NCI-H226 (cell line): ENCODE measurements at regions not wholly inside any gene's neighbourhood (a gene's known extent, or its start where the extent isn't known, plus 50 kb on each side); places are given as distances from the start of the nearest gene placed in this dataset.

Experiments
- DNase-seq: peaks from one replicate; pipeline ENCODE4 v3.0.0-alpha.2; 2015

DNA sequence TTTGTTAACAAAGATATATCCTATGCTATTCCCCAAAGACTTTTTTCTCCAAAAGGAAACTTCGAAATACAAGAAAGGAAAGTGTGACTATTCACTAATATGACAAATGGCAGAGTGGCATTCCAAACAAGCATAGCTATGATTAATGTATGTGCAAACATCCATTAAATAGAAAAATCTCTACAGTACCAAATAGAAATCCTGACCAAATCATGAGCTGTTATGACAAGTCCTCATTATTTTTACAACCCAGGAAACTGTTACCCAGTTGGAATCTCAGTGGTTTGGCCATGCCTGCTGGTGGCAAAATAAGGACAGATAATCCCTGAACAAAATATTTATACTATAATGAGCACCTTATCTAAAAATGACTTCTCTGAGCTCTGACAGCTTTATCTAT, 202.1 kb downstream of the SEC23A start:
- no peak for DNase-seq

DNA sequence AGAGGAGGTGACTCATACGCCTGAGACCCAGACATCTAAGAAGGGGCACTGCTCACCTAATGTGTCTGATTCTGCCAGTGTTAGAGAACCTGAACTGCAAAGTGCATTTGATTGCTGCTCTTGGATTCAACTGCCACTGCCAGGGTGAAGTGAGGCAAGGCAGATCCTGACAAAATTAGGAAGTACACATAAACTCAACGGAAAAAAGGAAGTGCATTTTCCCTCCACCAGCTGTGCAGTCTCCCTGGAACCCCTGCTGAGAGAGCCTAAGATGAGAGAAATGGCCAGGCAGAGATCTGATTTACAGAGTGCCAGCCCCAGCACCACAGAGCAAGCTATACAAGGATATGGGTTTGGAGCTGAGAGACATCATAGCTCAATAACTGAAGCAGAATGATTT, 215.3 kb downstream of the SEC23A start:
- DNase-seq = no peak

DNA sequence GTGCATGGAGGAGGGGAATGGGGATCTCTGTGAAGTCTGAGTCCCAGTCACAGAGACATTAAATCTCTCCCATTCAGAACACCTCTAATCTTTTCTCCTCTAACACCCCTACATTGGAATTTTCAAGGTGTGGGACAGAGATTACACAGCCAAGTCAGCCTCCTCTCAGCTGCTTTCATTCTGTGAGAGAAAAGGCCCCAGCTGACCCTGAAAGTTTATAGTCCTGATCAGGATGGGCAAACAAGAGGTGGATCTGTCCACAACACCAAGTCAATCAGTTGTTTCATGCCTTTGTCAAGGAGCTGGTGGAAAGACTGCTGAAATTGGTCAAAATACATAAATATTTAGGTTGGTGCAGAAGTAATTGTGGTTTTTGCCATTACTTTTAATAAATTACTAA, 218.9 kb downstream of the SEC23A start:
- no peak for DNase-seq

DNA sequence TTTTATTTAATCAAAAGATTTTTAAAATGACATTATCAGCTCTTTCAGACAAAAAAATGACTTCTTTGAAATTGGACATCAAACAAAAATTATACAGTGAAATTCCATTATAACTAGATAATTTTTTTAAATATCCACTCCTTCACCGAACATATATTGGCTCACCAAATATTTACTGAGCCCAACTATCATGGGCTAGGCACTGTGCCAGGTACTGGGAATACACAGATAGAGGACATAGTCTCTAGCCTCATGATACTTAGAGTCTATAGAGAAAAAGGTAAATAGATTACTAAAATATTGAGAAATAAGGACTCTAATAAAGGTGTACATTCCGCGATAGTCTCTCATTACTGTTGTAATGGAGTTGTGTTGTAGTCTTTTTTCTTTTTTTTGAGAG, 219.9 kb downstream of the SEC23A start:
- no peak for DNase-seq

DNA sequence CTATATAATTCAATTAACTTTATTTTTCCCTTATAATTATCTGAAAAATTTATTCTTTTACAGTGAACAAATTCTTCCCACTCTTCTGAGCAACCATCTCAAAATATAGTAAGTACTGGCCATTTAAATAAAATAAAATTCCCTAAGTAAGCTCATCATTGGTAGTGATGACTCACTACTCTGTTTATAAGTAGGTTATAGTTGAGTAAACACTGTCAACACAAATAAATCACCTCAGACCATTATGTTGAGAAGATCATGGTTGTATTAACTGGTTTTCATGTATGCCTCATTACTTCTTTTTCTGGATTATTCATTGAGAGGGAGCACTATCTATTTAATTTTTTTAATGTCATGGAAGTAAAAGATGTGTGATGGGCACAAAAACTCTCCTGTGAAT, 220.5 kb downstream of the SEC23A start:
- DNase-seq = no peak

DNA sequence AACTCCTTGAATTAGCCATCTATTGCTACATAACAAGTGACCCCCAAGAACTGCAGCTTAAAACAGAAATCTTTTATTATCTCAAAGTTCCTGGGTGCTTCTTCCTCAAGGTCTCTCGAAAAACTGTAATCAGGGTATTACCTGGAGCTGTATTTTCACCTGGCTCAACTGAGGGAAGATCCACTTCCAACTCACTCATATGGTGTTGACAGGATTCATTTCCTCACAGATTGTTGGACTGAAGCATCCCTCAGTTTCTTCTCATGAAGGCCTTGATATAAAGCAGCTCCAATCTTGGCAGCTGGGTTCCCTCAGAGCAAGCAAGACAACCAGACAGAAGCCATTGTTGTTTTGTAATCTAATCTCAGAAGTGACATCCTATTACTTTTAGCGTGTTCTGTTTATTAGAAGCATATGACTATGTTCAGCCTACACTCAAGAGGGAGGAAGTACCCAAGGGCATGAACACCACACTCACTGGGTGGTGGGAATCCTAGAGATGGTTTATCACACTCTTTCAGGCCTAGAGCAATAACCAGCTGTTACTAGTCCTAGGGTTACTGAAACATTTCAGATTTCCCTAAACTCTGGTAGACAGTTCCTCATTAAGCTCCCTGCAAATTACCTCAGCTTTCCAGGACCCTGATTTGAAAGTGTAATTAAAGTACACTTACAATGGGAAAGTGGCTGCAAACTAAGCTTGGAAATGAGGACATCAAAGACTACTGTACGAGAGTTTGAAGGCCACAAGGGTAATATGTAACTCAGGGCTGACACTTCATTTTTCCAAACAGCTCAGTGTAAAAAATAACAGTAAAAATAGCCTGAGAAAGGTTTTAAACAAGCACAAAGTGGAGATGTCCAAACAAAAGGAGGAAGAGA, 222.2 kb downstream of the SEC23A start:
- no peak for DNase-seq

DNA sequence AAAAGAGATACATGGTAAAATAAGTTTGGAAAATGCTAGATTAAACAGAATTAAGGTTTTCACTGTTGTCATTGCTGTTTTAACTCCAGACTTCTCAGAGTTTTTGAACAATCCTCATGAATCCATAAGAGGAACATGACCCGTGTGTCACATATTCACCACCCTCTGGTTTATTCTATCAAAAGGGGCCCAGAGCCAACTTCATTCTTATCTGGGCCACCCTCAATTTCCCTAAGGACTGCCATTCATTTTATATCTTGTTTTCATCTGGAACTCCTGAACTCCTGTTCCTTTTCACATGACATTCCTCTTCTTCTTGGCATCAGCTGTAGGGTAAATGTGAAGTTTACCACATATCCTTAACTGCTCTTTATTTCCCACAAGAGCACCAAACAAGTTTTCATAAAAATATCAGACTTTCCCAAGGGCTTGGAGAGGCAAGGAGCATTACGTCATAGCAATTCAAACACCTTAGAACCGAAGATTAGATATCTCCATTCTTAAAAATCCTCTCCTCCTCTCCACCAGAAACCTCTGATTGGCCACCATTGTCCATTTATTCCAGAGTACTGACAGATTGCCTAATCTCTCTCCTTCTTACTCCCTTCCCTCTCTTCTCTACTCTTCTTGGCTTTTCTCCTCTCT, 225.2 kb downstream of the SEC23A start:
- DNase-seq = no peak

DNA sequence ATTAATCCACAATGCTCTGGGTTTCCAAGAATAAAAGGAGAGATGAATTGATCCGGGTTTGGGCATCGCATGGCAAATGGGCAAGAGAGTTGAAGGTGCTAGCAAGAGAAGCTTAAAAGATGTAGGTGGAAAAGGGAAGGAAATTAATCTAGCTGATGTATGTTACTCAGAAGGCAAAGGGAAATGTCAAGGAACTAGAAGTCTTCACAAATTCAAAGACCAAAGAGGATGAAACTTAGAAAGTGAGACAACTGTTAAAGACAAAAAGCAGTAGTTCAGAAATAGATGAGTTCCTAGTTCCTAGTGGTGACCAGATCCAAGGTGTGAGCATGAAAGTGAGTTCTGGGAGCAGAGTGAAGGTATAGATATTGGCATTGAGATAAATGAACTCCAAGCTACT, 228.3 kb downstream of the SEC23A start:
- DNase-seq = no peak

DNA sequence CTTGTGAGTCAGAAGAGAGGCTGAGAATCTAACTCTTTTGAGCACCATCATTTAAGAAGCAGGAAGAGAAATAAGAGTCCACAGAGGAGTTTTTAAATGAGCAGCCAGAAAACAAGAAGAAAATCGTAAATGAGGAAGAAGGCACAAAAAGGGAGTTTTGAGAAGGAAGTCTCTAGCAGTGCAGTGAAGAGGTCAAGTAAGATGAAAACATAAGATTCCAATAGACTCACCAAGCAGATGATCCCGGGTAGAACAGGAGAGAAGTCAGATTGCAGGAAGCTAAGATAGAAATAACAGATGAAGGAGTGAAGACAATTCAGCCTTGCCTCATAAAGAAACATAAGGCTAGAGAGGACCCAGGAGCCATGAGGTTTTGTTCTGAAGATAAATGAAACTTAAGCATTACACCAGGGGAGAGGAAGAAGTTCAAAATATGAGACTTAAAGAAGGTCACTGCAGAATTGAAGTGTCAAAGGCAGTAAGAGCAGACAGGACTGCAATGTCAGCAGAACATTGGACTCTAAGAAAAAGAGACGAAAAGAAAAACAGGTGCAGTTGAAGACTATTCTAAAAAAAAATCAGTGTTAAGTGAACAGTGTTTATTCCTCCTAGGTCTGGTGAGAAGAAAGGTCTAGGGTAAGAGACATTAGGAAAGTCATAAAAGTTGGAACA, 229.0 kb downstream of the SEC23A start:
- DNase-seq = no peak

DNA sequence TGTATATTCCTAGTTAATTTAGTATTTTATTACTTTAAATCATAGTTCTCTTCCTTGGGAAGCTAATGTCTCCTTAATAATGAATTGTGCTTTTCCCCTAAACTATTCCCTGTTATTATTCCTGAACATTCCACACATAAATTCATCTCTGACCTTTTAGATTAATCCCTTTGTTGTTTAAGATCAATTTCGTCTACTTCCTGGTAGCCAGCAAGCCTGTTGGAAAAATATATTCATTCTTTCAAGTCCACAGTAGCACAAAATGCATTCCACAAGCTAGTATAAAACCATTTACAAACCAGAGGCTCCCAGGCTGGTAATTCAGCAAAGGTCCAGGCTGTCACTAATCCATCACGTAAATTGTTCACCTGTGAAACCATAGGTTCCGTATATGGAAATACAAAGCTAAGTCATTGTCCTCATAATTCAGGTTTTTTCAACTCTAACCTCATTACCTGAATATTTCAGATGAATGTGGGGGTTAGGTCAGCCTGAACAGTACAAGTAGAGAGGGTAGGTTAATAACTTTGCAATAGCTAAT, 232.7 kb downstream of the SEC23A start:
- no peak for DNase-seq

DNA sequence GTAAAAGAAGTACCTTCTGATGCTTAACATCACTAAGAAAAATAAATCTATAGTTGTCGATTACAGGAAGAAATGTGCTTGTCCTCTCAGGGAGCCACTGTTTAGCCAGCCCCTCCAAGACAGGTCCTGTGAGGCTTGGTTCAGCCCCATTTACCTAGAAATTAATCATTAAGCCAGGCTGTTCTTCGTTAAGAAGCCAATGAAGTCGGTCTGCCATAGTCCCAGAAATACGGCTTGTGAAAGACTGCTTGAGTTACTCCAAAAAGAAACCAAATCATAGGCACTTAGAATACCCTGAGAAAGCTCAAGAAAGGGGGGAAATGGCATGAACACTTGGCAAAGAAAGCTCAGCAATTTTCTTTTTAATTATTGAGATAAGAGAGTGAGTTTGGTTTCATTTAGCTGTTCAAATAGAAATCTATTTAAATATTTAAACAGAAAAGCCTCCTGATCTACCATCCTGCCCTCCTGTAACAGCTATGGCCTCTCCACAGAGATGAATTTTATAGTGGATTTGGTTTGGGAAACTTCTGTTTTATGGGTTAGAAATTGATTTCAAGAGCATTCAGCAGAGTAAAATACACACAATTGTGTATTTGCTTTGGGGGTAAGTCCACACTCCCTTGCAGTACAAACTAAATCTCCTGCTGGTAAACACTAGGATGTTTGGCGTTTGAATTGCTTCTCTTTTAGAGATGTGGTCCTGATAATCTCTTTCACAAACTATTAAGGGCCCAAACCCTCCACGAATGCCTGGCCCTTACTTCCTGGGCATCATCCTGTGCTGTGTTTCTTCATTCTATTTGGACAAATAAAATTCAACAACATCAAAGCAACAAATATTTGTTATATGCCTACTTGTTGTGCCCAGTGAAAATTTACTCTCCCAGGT, 234.4 kb downstream of the SEC23A start:
- DNase-seq = no peak

DNA sequence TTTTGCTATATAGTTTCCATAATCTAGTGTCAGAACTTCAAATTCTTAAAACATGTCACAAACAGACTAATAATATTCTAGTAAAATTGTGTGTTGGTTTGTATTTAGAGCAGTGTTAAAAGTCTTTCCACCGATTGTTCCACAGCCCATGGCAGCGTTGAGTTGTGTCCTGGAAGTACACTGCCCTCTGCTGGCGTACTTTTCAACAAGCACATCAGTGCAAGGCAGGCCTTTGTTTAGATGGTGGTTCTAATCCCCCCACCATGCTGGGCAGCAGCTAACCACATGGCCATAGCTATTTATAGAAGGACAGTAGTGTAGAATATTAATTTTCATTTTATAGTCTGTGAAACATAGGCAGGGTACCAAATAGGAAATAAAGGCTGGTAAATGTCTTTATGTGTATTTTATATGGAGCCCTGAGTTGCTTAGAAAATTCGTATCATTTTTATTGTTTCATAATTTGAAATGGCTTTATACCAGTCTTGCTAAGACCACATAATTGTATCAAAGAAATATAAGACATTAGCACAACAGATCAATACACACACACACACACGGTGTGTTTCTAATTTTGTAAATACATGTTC, 235.4 kb downstream of the SEC23A start:
- DNase-seq = peak; percentile 33

DNA sequence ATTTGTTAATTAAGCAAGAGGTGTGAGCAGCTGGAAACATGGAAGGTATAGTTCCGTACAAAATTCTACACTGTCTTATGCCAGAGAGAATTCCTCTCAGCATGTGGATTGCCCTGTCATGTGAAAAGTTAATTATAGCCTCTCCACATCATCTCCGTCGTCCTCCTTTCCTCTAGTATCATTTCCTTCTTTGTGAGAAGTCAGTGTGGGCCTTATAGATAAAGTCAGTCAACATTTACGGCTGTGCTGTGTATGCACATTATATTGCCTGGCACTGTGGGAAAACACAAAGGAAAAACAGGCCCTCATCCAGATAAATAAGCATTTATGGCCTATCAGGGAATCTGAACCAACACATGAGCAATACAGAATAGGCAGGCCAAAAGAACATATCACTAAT, 236.6 kb downstream of the SEC23A start:
- no peak for DNase-seq

DNA sequence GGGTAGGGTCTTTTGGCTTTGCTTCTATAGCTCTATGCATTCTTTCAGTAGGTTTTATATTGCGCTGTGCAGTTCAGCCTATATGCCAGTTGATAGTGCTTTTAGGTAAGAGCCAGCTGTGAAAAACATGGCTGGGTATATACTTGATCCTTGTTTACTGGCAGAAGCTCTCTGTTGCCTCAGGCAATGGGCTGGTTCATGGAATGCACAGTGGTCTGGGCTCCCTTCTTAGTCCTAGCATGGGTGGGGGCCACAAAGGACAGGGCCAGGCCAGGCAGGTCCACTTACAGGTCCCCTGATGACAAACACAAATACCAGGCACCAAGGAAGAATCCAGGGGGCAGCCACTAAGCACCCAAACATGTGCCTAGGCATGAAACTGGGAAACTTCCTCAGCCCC, 240.7 kb downstream of the SEC23A start:
- DNase-seq = no peak

DNA sequence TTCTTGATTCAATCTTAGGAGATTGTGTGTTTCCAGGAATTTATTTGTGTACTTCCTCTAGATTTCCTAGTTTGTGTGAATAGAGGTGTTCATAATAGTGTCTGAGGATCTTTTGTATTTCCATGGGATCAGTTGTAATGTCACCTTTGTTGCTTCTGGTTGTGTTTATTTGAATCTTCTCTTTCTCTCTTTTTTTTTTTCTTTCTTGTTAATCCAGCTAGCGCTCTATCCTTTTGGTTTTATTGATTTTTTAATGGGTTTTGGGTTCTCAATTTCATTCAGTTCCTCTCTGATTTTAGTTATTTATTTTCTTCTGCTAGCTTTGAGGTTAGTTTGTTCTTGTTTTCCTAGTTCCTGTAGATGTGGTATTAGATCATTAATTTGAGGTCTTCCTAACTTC, 242.5 kb downstream of the SEC23A start:
- no peak for DNase-seq

DNA sequence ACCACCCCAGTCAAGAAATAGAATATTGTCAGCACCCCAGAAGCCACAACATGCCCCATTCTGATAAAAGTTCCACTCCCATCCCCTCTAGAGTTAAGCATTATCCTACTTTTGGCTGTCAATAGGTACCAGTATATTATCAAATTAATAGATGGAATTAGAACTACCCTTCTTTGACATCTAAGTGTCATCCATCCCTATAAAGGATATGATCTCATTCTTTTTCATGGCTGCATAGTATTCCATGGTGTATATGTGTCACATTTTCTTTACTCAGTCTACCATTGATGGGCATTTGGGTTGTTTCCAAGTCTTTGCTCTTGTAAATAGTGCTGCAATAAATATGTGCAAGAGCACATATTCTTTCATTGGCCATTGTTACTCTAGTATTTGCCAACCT, 246.2 kb downstream of the SEC23A start:
- DNase-seq = no peak

DNA sequence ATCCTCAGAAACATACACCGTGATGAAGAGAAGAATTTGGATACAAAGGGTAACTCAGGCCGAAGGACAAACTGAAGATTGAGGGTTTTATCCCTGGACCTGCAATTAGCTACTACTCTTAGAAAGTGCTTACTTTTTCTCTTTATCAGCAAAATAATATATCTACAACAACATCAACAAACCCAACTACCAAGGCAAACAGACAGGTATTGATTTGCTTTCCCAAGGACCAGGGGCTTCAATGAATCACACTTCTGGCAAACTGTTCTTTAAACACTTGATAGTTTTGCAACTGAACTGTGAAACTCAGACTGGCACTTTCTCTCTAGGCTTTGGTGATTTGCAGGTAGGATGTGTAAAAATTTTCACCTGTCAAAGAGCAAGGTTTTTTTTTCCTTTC, 247.5 kb downstream of the SEC23A start:
- no peak for DNase-seq

DNA sequence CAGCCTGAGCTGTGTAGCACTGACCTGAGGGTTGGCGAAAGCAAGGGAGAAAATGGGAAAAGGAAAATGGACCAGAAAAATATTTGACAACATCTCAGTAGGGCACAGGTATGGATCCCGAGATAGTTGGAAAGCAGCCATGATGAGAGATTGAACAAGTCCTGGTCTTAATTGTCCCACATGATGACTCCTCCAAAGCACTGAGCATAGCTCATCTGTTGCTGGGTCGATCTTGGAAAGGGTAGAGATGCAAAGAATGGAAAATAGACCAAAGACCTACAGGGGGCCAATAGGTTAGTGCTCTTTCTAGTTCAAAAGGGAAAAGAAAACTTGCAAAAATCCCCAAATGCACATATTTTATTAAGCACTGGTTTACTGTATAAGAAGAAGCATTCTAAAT, 251.9 kb downstream of the SEC23A start:
- no peak for DNase-seq

DNA sequence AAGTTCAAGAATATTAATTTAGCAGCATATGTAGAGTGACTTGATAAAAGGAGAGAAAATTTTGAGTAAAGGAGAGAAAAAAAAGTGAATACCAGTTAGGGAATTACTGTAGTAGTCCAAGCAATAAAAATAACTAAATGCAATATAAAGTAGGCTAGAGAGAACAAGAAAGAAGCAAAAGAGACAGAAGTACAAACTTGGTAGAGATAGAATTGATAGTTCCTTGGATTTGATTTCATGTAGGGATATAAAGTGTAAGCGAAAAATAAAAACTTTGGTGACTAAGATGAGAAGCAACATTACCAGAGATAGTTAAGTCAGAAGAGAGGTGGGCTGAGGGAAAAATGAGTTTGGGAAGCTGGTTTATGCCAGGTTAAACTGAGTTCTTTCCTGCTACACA, 252.4 kb downstream of the SEC23A start:
- DNase-seq = no peak

DNA sequence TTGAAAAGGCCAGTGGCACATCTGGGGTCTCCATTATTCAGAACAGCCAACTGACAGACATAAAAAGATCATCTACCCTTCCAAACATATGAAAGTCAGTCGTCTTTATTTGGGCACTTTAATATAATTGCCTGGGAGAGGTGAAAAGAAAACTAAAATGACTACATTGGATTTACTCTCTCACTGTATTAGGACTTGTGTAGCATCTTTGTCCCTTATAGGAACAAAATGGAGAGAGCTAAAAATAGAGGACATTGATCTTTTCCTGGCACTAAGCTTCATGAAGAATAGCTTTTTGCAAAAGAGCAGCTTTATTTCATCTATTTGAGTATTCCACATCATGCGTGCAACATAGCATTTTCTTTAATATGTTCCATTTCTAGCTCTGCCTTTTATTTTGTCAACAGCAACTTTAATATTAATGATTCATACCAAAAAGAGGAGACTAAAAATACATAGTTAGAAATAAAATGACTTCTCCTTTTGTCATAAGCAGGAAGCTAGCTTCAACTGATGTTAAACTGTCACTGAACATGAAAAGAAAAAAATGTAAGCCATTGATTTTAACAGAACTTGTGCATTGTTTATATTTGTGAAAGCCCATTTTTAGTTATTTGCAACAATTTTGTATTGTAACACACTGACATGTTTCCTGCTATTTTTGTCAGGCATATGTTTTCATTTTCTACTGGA, 254.6 kb downstream of the SEC23A start:
- DNase-seq = no peak

DNA sequence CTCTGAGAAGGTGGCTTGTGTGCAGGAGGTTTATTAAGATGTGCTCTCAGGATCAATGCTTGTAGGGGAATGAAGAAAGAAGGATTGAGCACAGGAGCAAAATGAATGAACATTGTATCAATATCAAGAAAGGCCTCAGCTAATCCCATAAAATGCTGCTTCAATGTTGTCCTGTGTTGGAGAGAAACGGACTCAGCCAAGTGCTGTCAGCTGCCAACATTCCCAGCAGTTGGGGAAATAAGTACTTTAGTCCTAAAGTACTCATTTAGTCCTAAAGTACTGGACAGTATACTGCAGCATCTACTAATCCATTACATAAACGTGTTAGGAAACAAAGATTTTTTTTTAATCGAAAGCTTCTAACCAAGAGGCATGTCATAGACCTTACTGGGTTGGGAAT, 255.9 kb downstream of the SEC23A start:
- no peak for DNase-seq
